ENCODE measurements at regions not wholly inside any gene's neighbourhood (a gene's known extent, or its start where the extent isn't known, plus 50 kb on each side); places are given as distances from the start of the nearest gene placed in this dataset.

GRCh38 chr4:126853715-126854114, 779.0 kb upstream of the INTU start:
- no peak overlapping the region for H3K27ac ChIP-seq (replicated peaks)
- TF ChIP-seq POLR2AphosphoS5 (IDR thresholded peaks at IDR 0.05; ENCODE audit: low read depth) (no peak), GABPA (IDR thresholded peaks at IDR 0.05; ENCODE audit: low read depth) (no peak), CTCF (IDR thresholded peaks at IDR 0.05; ENCODE audit: insufficient read depth, low read length) (no peak), SPI1 (IDR thresholded peaks at IDR 0.05; ENCODE audit: borderline replicate concordance, low read depth) (no peak)
- TF ChIP-seq, protein P1, sequence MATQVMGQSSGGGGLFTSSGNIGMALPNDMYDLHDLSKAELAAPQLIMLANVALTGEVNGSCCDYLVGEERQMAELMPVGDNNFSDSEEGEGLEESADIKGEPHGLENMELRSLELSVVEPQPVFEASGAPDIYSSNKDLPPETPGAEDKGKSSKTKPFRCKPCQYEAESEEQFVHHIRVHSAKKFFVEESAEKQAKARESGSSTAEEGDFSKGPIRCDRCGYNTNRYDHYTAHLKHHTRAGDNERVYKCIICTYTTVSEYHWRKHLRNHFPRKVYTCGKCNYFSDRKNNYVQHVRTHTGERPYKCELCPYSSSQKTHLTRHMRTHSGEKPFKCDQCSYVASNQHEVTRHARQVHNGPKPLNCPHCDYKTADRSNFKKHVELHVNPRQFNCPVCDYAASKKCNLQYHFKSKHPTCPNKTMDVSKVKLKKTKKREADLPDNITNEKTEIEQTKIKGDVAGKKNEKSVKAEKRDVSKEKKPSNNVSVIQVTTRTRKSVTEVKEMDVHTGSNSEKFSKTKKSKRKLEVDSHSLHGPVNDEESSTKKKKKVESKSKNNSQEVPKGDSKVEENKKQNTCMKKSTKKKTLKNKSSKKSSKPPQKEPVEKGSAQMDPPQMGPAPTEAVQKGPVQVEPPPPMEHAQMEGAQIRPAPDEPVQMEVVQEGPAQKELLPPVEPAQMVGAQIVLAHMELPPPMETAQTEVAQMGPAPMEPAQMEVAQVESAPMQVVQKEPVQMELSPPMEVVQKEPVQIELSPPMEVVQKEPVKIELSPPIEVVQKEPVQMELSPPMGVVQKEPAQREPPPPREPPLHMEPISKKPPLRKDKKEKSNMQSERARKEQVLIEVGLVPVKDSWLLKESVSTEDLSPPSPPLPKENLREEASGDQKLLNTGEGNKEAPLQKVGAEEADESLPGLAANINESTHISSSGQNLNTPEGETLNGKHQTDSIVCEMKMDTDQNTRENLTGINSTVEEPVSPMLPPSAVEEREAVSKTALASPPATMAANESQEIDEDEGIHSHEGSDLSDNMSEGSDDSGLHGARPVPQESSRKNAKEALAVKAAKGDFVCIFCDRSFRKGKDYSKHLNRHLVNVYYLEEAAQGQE (IDR thresholded peaks at IDR 0.05; ENCODE audit: insufficient replicate concordance, low read depth): no peak
- H3K4me3 ChIP-seq (replicated peaks; ENCODE audit: insufficient read depth, low read length): no peak overlapping the region
- H3K27me3 ChIP-seq (ENCODE audit: insufficient read depth, poor library complexity, severe bottlenecking): no peaks in the 10 kb centered on the region
- DNase-seq (ENCODE audit: low read depth in 1 of 2, low spot score in 1 of 2): no peak

GRCh38 chr4:126856906-126857305, 775.9 kb upstream of the INTU start:
- no peak overlapping the region for H3K27ac ChIP-seq (replicated peaks)
- TF ChIP-seq SPI1 (IDR thresholded peaks at IDR 0.05; ENCODE audit: borderline replicate concordance, low read depth): no peak
- no peak for TF ChIP-seq CTCF (IDR thresholded peaks at IDR 0.05; ENCODE audit: insufficient read depth, low read length)
- TF ChIP-seq GABPA (IDR thresholded peaks at IDR 0.05; ENCODE audit: low read depth): no peak
- TF ChIP-seq POLR2AphosphoS5 (IDR thresholded peaks at IDR 0.05; ENCODE audit: low read depth): no peak
- TF ChIP-seq, protein P1 (IDR thresholded peaks at IDR 0.05; ENCODE audit: insufficient replicate concordance, low read depth): no peak
- DNase-seq (ENCODE audit: low read depth in 1 of 2, low spot score in 1 of 2): no peak
- H3K27me3 ChIP-seq (ENCODE audit: insufficient read depth, poor library complexity, severe bottlenecking): no peaks in the 10 kb centered on the region
- no peak overlapping the region for H3K4me3 ChIP-seq (replicated peaks; ENCODE audit: insufficient read depth, low read length)

GRCh38 chr4:126859314-126859713, 773.4 kb upstream of the INTU start:
- no peaks in the 10 kb centered on the region for H3K27me3 ChIP-seq (ENCODE audit: insufficient read depth, poor library complexity, severe bottlenecking)
- H3K27ac ChIP-seq (replicated peaks): no peak overlapping the region
- H3K4me3 ChIP-seq (replicated peaks; ENCODE audit: insufficient read depth, low read length): no peak overlapping the region
- no peak for DNase-seq (ENCODE audit: low read depth in 1 of 2, low spot score in 1 of 2)
- TF ChIP-seq SPI1 (IDR thresholded peaks at IDR 0.05; ENCODE audit: borderline replicate concordance, low read depth): peak; percentile 60; the same call in 1 of the 2 replicates
- no peak for TF ChIP-seq GABPA (IDR thresholded peaks at IDR 0.05; ENCODE audit: low read depth)

DNA sequence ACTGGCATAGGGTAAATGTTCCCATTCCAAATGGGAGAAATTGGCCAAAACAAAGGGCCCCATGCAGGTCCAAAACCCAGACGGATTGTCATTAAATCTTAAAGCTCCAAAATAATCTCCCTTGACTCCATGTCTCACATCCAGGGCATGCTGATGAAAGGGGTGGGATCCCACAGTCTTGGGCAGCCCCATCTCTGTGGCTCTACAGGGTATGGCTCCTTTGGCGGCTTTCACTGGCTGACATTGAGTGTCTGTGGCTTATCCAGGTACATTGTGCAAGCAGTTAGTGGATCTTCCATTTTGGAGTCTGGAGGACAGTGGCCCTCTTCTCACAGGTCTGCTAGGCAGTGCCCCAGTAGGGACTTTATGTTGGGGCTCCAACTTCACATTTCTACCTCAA, 772.9 kb upstream of the INTU start:
- no peak overlapping the region for H3K27ac ChIP-seq (replicated peaks)
- H3K27me3 ChIP-seq (ENCODE audit: insufficient read depth, poor library complexity, severe bottlenecking): no peaks in the 10 kb centered on the region
- H3K4me3 ChIP-seq (replicated peaks; ENCODE audit: insufficient read depth, low read length): no peak overlapping the region
- TF ChIP-seq, protein P1 (IDR thresholded peaks at IDR 0.05; ENCODE audit: insufficient replicate concordance, low read depth): no peak
- TF ChIP-seq CTCF (IDR thresholded peaks at IDR 0.05; ENCODE audit: insufficient read depth, low read length) (no peak), GABPA (IDR thresholded peaks at IDR 0.05; ENCODE audit: low read depth) (no peak), SPI1 (IDR thresholded peaks at IDR 0.05; ENCODE audit: borderline replicate concordance, low read depth) (no peak)
- no peak for DNase-seq (ENCODE audit: low read depth in 1 of 2, low spot score in 1 of 2)

All from HL-60 (cell line).